SH-SY5Y (cell line): ENCODE measurements at regions not wholly inside any gene's neighbourhood (a gene's known extent, or its start where the extent isn't known, plus 50 kb on each side); places are given as distances from the start of the nearest gene placed in this dataset.

Source experiments
- GATA2 ChIP-seq: IDR thresholded peaks from 2 replicates; pipeline ENCODE4 v1.6.1; 2011; ENCODE audit warnings: mild to moderate bottlenecking, low read depth, low read length
- GATA3 ChIP-seq: IDR thresholded peaks from 2 replicates; pipeline ENCODE4 v1.6.1; 2011; ENCODE audit warnings: low read depth, mild to moderate bottlenecking, low read length, moderate library complexity

DNA sequence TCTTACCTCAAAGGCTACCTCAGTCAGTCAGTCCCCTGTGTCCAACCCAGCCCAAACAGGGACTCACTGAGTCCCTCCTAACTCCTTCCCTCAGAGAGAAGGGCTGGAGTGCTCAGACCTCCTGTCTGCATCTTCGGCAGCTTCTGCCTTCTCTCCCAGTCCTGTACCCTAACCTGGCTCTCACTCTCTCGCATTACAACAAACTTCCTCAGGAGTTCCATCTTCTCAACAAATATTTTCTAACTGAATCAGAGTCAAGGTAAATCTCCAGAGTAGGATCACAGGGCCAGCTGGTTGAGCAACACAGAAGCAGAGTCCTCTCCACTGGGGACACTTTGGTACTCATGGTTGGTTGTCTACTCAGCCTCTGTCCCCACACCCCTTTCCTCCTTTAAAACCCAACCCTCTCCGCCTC, 92.3 kb downstream of the MRPL14 start:
- no peak for TF ChIP-seq GATA3
- TF ChIP-seq GATA2, result no peak

DNA sequence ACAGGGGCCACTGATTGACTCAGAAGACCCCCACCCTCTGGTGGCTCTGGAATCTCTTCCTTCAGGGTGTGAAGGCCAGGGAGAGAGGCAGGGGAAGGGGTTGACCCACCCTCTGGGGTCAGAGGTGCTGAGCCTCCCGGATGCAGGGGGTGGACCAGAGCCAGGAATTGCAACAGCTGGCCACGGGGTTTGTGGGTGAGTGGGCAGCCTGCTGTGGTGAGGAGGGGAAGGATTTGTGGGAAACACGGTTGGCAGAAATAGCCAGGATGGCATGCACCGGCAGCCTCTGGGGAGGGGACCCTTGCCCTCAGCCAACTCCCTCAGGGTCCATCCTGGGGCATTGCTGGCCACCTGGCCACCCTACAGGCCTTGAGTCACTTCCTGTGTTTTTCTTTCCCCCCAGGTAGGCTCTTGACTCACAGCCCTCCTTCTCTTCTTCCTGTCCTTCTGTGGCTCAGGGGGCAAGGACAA, 92.8 kb downstream of the MRPL14 start:
- TF ChIP-seq GATA3, result no peak
- TF ChIP-seq GATA2, result no peak

DNA sequence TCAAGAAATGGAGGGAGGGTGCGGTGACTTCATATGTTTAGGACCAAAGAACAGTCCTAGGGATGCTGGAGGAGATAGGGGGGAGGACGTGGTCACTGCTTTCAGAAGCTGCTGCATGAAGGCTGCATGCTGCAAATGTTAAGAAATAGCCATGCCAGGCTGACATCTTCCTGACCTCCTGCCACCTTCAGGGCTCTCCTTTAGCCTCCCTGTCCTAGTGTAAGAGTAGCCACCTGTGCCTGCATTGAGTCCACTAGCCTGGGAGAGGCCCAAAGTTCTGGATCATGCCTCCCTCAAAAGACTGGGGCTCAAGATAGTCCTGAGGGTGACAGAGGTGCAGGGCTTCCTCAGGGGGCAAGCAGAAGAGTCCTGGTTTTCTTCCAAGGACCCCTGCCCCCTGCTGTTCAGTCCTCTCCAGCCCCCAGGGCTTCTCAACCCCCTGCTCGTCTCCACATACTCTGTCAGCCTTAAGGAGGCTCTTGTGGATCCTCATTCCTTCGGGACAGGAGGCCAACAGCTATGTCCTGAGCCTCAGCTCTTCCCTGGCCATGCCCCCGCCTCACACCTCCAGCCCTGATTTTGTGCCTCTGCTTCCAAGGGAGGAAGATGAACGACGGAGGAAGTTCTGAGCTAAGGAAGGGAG, 96.3 kb downstream of the MRPL14 start:
- TF ChIP-seq GATA2 (no peak), GATA3 (no peak)

DNA sequence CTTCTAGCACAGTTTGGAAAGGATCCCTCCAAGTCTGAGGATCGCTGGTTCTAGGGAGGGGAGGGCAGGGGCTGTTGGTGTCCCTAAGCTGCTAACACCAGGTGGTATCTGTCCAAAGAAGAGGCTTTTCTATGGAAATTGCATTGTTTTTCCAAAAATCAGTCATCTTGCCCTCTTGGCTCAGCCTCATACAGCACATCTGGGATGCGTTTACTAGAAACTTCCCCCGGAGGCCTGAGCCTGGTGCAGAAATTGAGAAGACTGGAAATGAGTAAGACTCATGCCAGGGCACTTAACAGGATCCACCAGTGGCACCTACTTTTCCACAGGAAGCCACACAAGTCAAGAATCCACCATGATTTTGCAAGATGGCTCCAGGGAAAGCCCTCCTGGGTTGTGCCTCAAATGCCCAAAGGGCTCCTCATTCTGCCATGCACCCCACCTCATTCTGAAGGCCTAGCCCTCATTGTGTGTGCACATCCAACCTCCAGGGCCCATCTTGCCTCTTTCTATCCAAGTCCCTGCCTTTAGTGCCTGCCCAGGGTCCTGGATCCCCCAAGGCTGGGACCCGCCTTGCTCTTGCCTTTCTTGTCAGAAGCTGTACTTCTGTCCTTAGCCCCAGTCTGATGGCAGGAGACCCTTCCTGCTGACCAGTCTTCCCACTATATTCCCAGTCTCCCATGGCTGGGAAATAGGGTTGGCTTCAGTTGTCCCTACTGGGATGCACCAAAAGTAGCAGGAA, 97.6 kb downstream of the MRPL14 start:
- TF ChIP-seq GATA2 (no peak), GATA3 (no peak)

DNA sequence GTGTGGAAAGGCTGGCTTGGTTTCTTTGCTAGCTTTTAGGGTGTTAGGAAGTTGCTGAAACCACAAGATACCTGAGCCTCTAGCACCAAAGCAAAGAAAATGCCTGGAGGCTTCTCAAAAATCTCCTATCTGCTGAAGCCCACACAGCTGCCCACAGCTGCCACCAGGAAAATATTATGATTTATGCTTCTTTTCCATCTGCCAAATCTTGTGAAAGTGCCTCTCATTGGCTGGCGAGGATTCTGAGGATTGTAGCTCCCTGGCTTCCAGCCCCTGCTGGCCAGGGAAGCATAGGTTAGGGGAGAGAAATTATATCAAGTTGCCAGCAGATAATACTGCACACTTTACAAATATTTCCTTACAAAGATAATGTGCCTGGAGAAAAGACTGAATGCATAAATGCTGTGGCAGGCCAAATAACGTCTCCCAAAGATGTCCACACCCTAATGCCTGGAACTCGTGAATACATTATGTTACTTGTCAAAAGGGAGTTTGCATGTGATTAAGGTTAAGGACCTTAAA, 98.4 kb downstream of the MRPL14 start:
- TF ChIP-seq GATA3, result no peak
- no peak for TF ChIP-seq GATA2

DNA sequence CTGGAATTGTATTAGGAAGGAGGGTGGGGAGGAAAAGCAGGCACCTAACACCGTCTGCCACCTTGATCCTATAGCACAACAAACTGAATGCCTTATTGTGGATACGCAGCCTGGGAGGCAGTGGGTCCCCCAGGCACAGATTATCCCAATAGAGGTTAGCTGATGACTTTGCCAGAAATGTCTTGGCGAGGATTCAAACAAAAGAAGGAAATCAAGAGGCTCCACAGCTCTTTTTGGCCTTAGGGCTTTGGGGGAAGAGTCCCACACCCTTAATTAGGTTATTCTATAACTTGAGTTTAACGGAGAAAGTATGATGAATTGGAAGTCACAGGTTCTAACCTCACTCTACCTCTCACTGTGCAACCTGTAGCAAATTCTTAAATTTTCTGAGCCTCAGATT, 102.0 kb downstream of the MRPL14 start:
- TF ChIP-seq GATA3 (no peak), GATA2 (no peak)

DNA sequence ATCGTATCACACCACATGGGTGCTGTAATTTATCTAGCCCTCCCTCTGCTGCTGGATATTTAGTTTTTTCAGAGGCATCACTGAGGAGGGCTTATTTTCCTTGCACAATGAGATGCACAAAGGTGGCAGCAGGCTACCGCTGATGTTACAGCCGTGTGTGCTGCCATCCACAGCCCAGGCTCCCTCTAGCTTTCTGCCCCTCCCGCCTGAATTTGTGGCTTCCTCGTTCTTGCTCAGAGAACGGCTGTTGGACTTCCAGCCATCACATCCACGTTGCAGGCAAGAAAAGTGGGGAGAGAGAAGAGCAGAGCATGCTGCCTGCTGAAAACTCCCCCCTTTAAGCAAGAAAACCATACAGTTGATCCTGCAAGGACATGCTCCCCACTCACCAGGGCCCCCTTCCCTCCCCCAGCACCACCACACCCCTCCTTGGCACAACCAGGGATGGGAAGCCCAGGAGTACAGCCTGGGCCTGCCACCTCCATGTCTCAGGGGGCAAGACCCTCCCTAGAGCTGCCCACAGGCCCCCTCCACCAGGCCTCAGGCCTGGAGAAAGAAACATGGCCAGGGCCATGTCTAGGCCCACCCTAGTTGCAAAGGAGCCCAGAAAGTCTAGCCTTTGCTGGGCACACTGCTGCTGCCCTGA, 102.6 kb downstream of the MRPL14 start:
- TF ChIP-seq GATA3 (no peak), GATA2 (no peak)

DNA sequence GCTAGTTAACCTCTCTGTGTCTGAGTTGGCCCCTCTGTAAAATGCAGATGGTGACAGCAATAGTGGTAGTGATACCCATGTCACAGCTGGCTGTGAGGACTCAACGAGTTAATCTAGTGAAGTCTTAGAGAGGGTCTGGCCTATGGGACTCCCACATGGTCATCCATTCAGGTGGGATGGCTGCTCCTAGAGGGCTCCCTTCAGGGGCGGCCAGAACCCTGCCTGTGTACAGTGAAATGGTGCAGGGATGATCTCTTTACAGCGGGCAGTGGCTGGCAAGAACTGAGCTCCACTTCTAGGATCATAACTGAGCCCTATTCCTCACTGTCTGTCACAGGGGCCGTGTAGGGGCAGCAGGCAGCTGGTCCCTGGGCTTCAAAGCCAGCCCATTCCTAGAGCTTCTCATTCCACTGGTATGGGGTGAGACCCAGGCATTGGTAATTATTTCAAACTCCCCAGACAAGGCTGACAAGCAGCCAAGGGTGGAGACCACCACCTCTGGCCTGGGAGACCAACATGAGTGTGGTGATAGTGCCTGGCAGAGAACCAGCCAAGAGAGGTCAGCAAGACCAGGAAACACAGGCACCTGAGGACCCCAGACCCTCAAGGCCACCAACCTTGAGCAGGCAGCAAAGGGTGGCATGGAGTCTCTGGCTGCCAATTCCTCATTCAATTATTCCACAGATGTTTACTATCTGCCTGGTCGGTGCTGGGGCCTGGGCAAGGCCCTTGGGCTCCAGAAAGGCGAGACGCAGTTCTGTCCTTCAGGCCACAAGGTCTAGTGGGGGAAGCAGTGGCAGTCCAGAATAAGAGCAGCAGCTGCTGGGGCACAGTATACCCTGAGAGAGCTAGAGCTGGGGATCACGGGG, 103.4 kb downstream of the MRPL14 start:
- no peak for TF ChIP-seq GATA3
- no peak for TF ChIP-seq GATA2

DNA sequence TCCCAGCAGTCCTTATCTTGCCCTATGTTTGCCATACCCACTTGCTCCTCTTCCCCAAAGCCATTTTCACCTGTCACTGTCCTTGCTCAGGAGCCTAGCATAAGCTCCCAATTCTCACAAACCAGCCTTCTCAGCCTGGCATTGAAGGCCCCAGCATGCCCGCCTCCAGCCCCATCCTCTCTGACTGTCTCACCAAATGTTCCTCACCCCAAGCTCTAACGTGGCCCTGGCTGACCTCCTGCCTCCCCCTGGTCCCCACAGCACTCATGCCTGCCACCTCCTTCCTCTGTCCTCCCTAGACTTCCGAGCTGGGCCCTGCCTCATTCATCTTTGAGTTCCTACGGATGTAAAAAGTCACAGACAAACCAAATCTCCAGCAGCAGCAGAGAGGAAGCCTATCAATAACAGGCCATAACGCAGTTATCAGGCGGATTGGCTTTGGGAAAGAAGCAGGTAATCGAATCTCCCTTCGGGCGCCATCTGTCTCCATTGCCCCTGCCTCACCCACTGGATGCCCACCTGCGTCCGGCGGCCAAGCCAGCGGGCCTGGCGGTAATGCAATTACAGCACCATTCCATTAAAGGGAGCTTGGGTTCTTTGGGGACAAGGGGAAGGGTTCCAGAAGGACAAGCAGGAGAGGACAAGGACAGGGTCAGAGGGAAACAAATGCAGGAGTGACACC, 104.4 kb downstream of the MRPL14 start:
- TF ChIP-seq GATA2 (no peak), GATA3 (no peak)

DNA sequence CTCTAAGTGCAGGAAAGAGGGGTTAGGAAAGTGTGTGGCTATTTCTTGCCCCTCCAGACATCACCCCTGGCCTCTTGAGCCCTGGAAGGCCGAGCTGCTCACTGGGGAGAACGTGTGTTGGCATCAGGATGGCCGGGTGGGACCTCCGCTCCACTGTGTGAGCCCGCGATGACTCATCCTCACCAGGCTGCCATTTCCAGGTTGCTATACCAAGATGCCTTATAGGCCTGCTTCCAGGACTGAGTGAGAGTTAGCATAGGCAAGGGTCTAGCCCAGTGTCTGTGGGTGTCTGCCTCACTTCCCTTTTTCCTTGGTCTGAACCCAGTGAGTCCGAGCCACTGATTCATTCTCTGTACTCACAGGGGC, 105.0 kb downstream of the MRPL14 start:
- TF ChIP-seq GATA2, result no peak
- no peak for TF ChIP-seq GATA3

DNA sequence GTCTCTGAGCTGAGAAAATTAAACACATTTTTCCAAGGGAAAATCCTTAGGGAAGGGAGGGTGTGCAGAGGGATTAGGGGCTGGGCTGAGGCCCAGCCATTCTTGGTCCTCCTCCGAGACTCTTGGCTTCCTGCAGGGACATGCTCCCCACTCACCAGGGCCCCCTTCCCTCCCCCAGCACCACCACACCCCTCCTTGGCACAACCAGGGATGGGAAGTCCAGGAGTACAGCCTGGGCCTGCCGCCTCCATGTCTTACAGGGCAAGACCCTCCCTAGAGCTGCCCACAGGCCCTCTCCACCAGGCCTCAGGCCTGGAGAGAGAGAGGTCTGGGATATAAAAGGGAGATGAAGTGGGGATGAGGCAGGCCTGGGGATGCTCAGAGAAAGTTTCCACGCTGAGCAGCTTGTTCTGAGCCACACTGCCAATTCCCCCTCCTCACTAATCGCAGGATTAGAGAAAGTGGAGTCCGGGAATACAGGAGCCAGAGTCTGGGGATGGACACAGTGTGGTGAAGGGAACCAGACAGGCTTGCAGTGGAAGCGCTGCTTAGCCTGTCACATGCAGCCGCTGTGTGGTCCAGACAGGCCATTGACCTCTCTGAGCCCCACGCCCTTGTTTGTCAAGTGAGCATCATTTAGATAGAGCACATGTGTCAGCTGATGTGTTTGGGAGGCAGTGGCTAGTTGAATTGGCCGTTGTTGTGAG, 105.5 kb downstream of the MRPL14 start:
- TF ChIP-seq GATA3, result no peak

DNA sequence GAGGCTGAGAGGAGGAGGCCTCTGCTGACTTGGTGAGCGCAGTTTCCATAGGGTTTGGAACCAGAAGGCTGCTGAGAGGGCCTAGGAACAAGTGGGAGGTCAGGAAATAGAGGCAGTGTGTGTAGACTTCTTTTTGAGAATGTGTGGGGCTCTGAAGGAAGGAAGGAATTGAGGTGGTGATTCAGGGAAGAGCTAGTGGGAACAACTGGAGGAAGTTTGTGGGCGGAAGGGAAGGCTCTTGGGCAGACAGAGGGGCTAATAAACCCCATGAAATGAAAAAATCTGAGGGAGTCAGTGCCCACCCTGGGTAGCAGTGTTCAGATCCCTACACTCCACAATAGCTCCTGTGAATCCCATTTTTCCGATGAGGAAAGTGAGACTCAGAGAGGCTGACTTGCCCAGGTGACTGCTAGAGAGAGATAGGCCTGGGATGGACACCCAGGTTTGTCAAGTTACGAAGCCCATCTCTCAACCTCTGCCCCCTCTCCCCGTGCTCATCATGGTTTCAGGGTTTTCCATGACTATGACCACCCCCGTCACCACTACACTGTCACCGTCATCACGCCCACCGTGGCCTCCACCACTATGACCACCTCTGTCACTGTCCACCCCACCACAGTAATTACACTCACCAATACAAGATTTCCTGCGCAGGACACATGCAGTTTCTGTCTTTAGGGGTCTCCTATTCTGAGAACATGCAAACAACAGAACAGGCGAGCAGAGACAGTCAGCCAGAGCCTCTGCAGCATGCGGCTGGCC, 106.4 kb downstream of the MRPL14 start:
- TF ChIP-seq GATA3, result no peak

DNA sequence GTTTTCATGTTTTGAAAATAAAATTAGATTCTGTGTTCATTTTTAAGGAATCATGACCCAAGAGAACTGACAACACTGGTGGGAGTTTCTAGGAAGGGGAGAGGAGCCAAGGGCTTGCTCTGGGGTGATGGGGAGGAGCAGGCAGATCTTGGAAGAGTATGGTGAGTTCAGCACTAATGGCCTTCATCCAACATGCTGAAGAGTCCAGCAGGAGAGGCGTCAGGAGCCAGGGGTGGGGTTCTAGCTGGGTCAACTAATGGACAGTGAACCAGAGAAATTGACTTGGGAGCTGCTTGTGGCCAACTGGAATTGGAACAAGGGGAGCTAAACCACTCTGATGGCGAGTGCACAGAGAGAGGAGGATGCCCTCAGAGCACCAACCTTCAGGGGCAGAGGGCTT, 107.1 kb downstream of the MRPL14 start:
- TF ChIP-seq GATA3, result no peak
- TF ChIP-seq GATA2, result no peak
